HCT116 (cell line): ENCODE measurements at regions not wholly inside any gene's neighbourhood (a gene's known extent, or its start where the extent isn't known, plus 50 kb on each side); places are given as distances from the start of the nearest gene placed in this dataset.

Experiments used
- EZH2 ChIP-seq: fragments of 200-600 bp; sonication (generic); IDR thresholded peaks from 2 replicates; pipeline ENCODE4 v1.6.1; 2017; ENCODE audit warnings: antibody characterized with exemption, mixed run types
- POLR2A ChIP-seq: IDR thresholded peaks from 2 replicates; pipeline ENCODE4 v1.7.0; 2011; ENCODE audit warnings: borderline replicate concordance; ENCODE audit not compliant: insufficient read depth, insufficient read length; ENCODE audit errors: extremely low read depth
- POLR2AphosphoS5 ChIP-seq: IDR thresholded peaks from 2 replicates; pipeline ENCODE4 v1.6.1; 2011; ENCODE audit warnings: mild to moderate bottlenecking, low read depth, low read length, moderate library complexity
- RAD21 ChIP-seq: IDR thresholded peaks from 2 replicates; pipeline ENCODE4 v1.6.1; 2012; ENCODE audit warnings: low read depth, mild to moderate bottlenecking
- SIN3A ChIP-seq: IDR thresholded peaks from 2 replicates; pipeline ENCODE4 v1.6.1; 2012; ENCODE audit warnings: low read depth
- TF ChIP-seq, protein P1 (sequence below), 3 experiments: fragments of 200-600 bp in 1 of 3; sonication (generic) in 1 of 3; IDR thresholded peaks in 2 of 3; conservative IDR thresholded peaks in 1 of 3; 2 replicates each; pipeline ENCODE4 v1.5.1; 2012 to 2017; ENCODE audit warnings: low read depth in 2 of 3, low read length in 2 of 3, antibody characterized with exemption in 1 of 3, borderline replicate concordance in 1 of 3, control low read depth in 1 of 3, mild to moderate bottlenecking in 1 of 3, mixed read lengths in 1 of 3, mixed run types in 1 of 3, moderate library complexity in 1 of 3; ENCODE audit not compliant: insufficient read depth in 1 of 3
- TF ChIP-seq, protein P2 (sequence below): IDR thresholded peaks from 2 replicates; pipeline ENCODE4 v1.6.1; 2012

DNA sequence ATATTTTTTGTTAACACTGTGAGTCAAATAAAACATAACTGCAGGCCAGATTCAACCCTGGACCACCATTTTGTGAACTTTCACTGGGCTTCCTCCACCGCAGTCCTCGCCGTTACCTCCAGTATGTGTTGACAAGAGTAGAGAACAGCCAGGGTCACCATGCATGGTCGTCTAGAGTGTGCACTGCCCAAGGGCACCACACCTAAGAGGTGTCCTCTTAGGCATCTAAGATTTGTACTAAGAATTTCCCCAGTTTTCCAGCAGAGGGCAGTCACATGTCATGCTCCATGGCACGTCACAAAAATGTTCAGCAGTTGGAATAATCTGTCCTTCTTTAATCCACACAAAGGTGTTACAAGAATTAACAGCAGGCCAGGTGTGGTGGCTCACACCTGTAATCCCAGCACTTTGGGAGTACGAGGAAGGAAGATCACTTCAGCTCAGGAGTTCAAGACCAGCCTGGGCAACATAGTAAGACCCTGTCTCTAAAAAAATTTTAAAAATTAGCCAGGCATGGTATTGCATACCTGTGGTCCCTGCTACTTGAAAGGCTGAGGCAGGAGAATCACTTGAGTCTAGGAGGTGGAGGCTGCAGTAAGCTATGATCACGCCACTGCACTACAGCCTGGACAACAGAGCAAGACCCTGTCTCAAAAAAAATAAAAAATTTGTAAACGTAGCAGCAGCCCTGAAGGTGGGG, 71.2 kb upstream of the FOXK1 start:
- TF ChIP-seq POLR2A (no peak), EZH2 (no peak), SIN3A (no peak), RAD21 (peak; percentile 96), POLR2AphosphoS5 (no peak)
- TF ChIP-seq, protein P1, sequence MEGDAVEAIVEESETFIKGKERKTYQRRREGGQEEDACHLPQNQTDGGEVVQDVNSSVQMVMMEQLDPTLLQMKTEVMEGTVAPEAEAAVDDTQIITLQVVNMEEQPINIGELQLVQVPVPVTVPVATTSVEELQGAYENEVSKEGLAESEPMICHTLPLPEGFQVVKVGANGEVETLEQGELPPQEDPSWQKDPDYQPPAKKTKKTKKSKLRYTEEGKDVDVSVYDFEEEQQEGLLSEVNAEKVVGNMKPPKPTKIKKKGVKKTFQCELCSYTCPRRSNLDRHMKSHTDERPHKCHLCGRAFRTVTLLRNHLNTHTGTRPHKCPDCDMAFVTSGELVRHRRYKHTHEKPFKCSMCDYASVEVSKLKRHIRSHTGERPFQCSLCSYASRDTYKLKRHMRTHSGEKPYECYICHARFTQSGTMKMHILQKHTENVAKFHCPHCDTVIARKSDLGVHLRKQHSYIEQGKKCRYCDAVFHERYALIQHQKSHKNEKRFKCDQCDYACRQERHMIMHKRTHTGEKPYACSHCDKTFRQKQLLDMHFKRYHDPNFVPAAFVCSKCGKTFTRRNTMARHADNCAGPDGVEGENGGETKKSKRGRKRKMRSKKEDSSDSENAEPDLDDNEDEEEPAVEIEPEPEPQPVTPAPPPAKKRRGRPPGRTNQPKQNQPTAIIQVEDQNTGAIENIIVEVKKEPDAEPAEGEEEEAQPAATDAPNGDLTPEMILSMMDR (IDR thresholded peaks at IDR 0.05 in 2 of 3, conservative IDR thresholded peaks at IDR 0.05 in 1 of 3; ENCODE audit: borderline replicate concordance in 1 of 3, insufficient read depth in 1 of 3, low read depth in 2 of 3, low read length in 2 of 3): peak; percentile 72 to 92 (median 74)
- TF ChIP-seq, protein P2, sequence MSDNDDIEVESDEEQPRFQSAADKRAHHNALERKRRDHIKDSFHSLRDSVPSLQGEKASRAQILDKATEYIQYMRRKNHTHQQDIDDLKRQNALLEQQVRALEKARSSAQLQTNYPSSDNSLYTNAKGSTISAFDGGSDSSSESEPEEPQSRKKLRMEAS: no peak
